ENCODE measurements at regions not wholly inside any gene's neighbourhood (a gene's known extent, or its start where the extent isn't known, plus 50 kb on each side); places are given as distances from the start of the nearest gene placed in this dataset.

DNA sequence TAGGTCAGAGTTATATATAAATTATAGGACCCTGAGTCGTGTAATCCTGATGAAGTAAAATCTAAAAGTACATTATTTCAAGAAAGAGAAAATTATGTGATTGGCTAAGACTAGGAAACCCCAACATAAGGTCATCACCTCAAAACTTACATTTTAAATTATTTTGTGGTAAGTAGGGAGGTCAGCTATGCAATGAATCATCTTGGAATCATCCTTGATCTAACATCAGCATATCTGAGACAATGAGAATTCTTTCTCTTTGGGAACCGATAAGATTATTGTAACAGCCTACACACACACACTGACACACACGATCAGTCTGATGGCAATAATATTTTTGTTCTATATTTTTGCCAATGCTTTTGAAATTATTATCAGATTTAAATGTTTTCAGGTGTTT lies 904.8 kb upstream of the CHAC2 start:
- TF ChIP-seq, protein P1, sequence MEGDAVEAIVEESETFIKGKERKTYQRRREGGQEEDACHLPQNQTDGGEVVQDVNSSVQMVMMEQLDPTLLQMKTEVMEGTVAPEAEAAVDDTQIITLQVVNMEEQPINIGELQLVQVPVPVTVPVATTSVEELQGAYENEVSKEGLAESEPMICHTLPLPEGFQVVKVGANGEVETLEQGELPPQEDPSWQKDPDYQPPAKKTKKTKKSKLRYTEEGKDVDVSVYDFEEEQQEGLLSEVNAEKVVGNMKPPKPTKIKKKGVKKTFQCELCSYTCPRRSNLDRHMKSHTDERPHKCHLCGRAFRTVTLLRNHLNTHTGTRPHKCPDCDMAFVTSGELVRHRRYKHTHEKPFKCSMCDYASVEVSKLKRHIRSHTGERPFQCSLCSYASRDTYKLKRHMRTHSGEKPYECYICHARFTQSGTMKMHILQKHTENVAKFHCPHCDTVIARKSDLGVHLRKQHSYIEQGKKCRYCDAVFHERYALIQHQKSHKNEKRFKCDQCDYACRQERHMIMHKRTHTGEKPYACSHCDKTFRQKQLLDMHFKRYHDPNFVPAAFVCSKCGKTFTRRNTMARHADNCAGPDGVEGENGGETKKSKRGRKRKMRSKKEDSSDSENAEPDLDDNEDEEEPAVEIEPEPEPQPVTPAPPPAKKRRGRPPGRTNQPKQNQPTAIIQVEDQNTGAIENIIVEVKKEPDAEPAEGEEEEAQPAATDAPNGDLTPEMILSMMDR (IDR thresholded peaks at IDR 0.05) = no peak
- TF ChIP-seq POLR2AphosphoS5 (IDR thresholded peaks at IDR 0.05) (no peak), POLR2A (IDR thresholded peaks at IDR 0.05) (no peak)

Measured in transverse colon (tissue), 4 donors.